ENCODE measurements at regions not wholly inside any gene's neighbourhood (a gene's known extent, or its start where the extent isn't known, plus 50 kb on each side); places are given as distances from the start of the nearest gene placed in this dataset.

- TF ChIP-seq CTCF (IDR thresholded peaks at IDR 0.05; ENCODE audit: insufficient read depth, low read depth, low read length) = no peak
- TF ChIP-seq EZH2 (IDR thresholded peaks at IDR 0.05; ENCODE audit: insufficient read depth, low read length) = no peak
Observed at GRCh38 chr12:111102102-111102739, 181.8 kb upstream of the MYL2 start.
